NCI-H146 treated with DMSO at 0.1 percent for 48 hours (cell line): ENCODE measurements at regions not wholly inside any gene's neighbourhood (a gene's known extent, or its start where the extent isn't known, plus 50 kb on each side); places are given as distances from the start of the nearest gene placed in this dataset.
"Not testable (repeated sequence)": the region's sequence is repeated elsewhere in the genome, so short reads cannot be mapped to it uniquely, and the experiment has no call there.

Source experiments
- DNase-seq: peaks from one replicate; lab custom pipeline; 2025; ENCODE audit not compliant: unreplicated experiment; lab: John Stamatoyannopoulos, UW

GRCh38 chr6:115814907-115815306 lies 245.8 kb downstream of the FRK start:
- DNase-seq: no peak

GRCh38 chr6:115811541-115811940 lies 249.2 kb downstream of the FRK start:
- DNase-seq: no peak

GRCh38 chr6:115798229-115798628 lies 262.5 kb downstream of the FRK start:
- DNase-seq: no peak

GRCh38 chr6:115796829-115797228 lies 263.9 kb downstream of the FRK start:
- no peak for DNase-seq

GRCh38 chr6:115796061-115796460 lies 264.6 kb downstream of the FRK start:
- no peak for DNase-seq

GRCh38 chr6:115783402-115784061 lies 277.2 kb downstream of the FRK start:
- DNase-seq: no peak

GRCh38 chr6:115782612-115783011 lies 278.1 kb downstream of the FRK start:
- no peak for DNase-seq

GRCh38 chr6:115773741-115774140 lies 286.9 kb downstream of the FRK start:
- no peak for DNase-seq

- DNase-seq: no peak
Observed at GRCh38 chr6:115770851-115771250, 289.8 kb downstream of the FRK start.

- DNase-seq: no peak
Observed at GRCh38 chr6:115768500-115768899, 292.2 kb downstream of the FRK start.

- no peak for DNase-seq
Observed at GRCh38 chr6:115767931-115768330, 292.8 kb downstream of the FRK start.

GRCh38 chr6:115766745-115767462 lies 293.8 kb downstream of the FRK start:
- no peak for DNase-seq

GRCh38 chr6:115765966-115766365 lies 294.7 kb downstream of the FRK start:
- no peak for DNase-seq

- DNase-seq: no peak
Observed at GRCh38 chr6:115759051-115759450, 301.6 kb downstream of the FRK start.

- no peak for DNase-seq
Observed at GRCh38 chr6:115753446-115753845, 307.2 kb downstream of the FRK start.

- DNase-seq: no peak
Observed at GRCh38 chr6:115750946-115751345, 309.7 kb downstream of the FRK start.

- no peak for DNase-seq
Observed at GRCh38 chr6:115750292-115750691, 310.4 kb downstream of the FRK start.

- DNase-seq: no peak
Observed at GRCh38 chr6:115747719-115748118, 313.0 kb downstream of the FRK start.

- DNase-seq: not testable (repeated sequence)
Observed at GRCh38 chr6:115746583-115746982, 314.1 kb downstream of the FRK start.

GRCh38 chr6:115740907-115741306 lies 319.8 kb downstream of the FRK start:
- DNase-seq: no peak

GRCh38 chr6:115735610-115736009 lies 325.1 kb downstream of the FRK start:
- no peak for DNase-seq

GRCh38 chr6:115733426-115733825 lies 327.3 kb downstream of the FRK start:
- no peak for DNase-seq

GRCh38 chr6:115729036-115729435 lies 331.7 kb downstream of the FRK start:
- DNase-seq: no peak
